Progenitor cell of endocrine pancreas (in vitro differentiated cells): ENCODE measurements at regions not wholly inside any gene's neighbourhood (a gene's known extent, or its start where the extent isn't known, plus 50 kb on each side); places are given as distances from the start of the nearest gene placed in this dataset.

ENCODE experiments used
- DNase-seq: peaks from one replicate; pipeline ENCODE4 v3.0.0; 2021; ENCODE audit warnings: low spot score; ENCODE audit not compliant: unreplicated experiment
- H3K27ac Mint-ChIP-seq: 2 replicates; pipeline ENCODE4 v1.8.0; 2021; ENCODE audit warnings: mild to moderate bottlenecking, moderate library complexity, mixed read lengths
- H3K27me3 Mint-ChIP-seq: 2 replicates; pipeline ENCODE4 v1.8.0; 2021; ENCODE audit warnings: mixed read lengths
- H3K36me3 Mint-ChIP-seq: 2 replicates; pipeline ENCODE4 v1.8.0; 2022; ENCODE audit warnings: mixed read lengths; ENCODE audit not compliant: insufficient read depth
- H3K4me1 Mint-ChIP-seq: 2 replicates; pipeline ENCODE4 v1.8.0; 2021; ENCODE audit warnings: low read depth, mixed read lengths
- H3K4me3 Mint-ChIP-seq: 2 replicates; pipeline ENCODE4 v1.8.0; 2021; ENCODE audit warnings: low read depth, mild to moderate bottlenecking, moderate library complexity, mixed read lengths
- H3K9me3 Mint-ChIP-seq: 2 replicates; pipeline ENCODE4 v1.8.0; 2021; ENCODE audit warnings: low read depth, mixed read lengths
- CTCF ChIP-seq: fragments of 200-600 bp; sonication (generic); IDR thresholded peaks from one replicate; pipeline ENCODE4 v1.5.0; 2021; ENCODE audit warnings: antibody characterized with exemption, mild to moderate bottlenecking; ENCODE audit not compliant: unreplicated experiment

GRCh38 chr11:122205036-122205435 is 89.0 kb upstream of the BLID start:
- H3K4me1 Mint-ChIP-seq = peaks cover 6% of the 10 kb centered on the region
- no peaks in the 10 kb centered on the region for H3K36me3 Mint-ChIP-seq
- H3K4me3 Mint-ChIP-seq = no peak overlapping the region
- no peak overlapping the region for H3K27ac Mint-ChIP-seq
- DNase-seq = no peak
- H3K27me3 Mint-ChIP-seq = peaks cover 37% of the 10 kb centered on the region
- TF ChIP-seq CTCF = no peak
- no peaks in the 10 kb centered on the region for H3K9me3 Mint-ChIP-seq

DNA sequence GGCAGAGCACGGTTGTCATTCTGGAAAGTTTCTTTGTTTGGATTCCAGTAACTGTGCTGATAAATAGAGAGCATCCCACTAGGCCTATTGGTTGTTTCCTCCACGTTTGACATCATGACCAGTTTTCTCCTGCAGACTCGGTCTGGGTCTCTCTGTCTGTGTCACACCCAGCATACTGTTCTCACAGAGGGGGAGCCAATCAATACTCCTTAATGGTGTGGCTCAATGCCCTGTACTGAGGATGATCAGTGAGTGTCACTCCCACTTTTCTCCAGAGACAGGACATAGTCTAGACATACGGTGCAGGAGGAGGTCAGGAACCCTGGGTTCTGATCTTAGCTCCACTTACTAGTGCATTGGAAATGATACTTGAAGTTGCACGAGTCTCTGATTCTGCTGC is 88.2 kb upstream of the BLID start:
- H3K4me1 Mint-ChIP-seq = peaks cover 6% of the 10 kb centered on the region
- H3K9me3 Mint-ChIP-seq = no peaks in the 10 kb centered on the region
- H3K36me3 Mint-ChIP-seq = no peaks in the 10 kb centered on the region
- H3K27me3 Mint-ChIP-seq = peaks cover 37% of the 10 kb centered on the region
- no peak for DNase-seq
- no peak for TF ChIP-seq CTCF
- no peak overlapping the region for H3K27ac Mint-ChIP-seq
- no peak overlapping the region for H3K4me3 Mint-ChIP-seq

DNA sequence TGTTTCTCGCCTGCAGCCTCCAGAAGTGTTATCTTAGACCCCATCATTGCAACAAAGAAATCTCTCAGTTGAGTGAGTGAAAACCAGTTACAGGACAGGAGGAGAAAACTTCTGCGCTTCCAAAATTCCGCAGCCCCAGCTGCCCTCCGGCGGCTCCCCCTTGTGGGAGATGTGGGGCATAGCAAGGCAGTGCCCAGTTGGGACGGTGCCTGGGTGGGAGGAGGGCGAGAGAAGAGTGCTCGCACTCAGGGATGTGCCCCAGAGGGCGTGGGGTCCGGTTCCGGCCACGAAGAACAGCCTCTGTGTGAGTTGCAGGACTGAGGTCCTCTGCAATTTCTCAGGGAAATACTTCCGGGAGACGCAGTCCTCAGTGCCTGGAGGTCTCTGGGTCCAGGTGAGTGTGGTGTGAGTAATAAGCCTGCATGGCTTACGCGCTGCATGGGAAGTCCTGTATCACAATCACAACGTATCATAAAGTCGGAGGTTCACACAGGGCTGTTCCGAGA is 87.0 kb upstream of the BLID start:
- Mint-ChIP-seq H3K4me3 (peak overlapping the region; percentile 38), H3K27me3 (peaks cover 37% of the 10 kb centered on the region), H3K4me1 (peaks cover 6% of the 10 kb centered on the region), H3K36me3 (no peaks in the 10 kb centered on the region), H3K27ac (no peak overlapping the region), H3K9me3 (no peaks in the 10 kb centered on the region)
- TF ChIP-seq CTCF = peak; percentile 96
- DNase-seq = peak; percentile 61

- Mint-ChIP-seq H3K9me3 (no peaks in the 10 kb centered on the region), H3K27ac (no peak overlapping the region), H3K27me3 (peaks cover 37% of the 10 kb centered on the region), H3K4me3 (peak overlapping the region; percentile 38), H3K4me1 (peaks cover 6% of the 10 kb centered on the region), H3K36me3 (no peaks in the 10 kb centered on the region)
- no peak for DNase-seq
- TF ChIP-seq CTCF = no peak
Observed at GRCh38 chr11:122202161-122202950, 86.3 kb upstream of the BLID start.

GRCh38 chr11:122201106-122201505 is 85.1 kb upstream of the BLID start:
- no peak for TF ChIP-seq CTCF
- DNase-seq = no peak
- Mint-ChIP-seq H3K27me3 (peaks cover 29% of the 10 kb centered on the region), H3K9me3 (no peaks in the 10 kb centered on the region), H3K27ac (no peak overlapping the region), H3K36me3 (no peaks in the 10 kb centered on the region), H3K4me1 (peaks cover 6% of the 10 kb centered on the region), H3K4me3 (no peak overlapping the region)
